Right atrium auricular region (tissue), 2 donors: ENCODE measurements at regions not wholly inside any gene's neighbourhood (a gene's known extent, or its start where the extent isn't known, plus 50 kb on each side); places are given as distances from the start of the nearest gene placed in this dataset.

Experiments used
- DNase-seq: peaks from one replicate; pipeline ENCODE4 v3.0.0-alpha.2; 2019; ENCODE audit warnings: low spot score
- H3K27ac ChIP-seq, 2 donors: fragments of 200-600 bp; sonication (generic); 1 replicate in 1 of 2; 2 replicates in 1 of 2; pipeline ENCODE4 v1.5.1; 2016 to 2019
- H3K27me3 ChIP-seq, 2 donors: fragments of 200-600 bp; sonication (generic); one replicate each; pipeline versions ENCODE4 v1.5.1 to v1.6.0; 2017 to 2019
- H3K36me3 ChIP-seq: fragments of 200-600 bp; sonication (generic); one replicate; pipeline ENCODE4 v1.5.1; 2016
- H3K4me1 ChIP-seq, 2 donors: fragments of 200-600 bp; sonication (generic); one replicate each; pipeline versions ENCODE4 v1.5.1 to v1.6.0; 2017 to 2019
- H3K4me3 ChIP-seq, 2 donors: fragments of 200-600 bp; sonication (generic); 1 replicate in 1 of 2; 2 replicates in 1 of 2; pipeline ENCODE4 v1.5.1; 2017 to 2019; ENCODE audit warnings: mild to moderate bottlenecking in 1 of 2, moderate library complexity in 1 of 2
- H3K9me3 ChIP-seq, 2 donors: fragments of 200-600 bp; sonication (generic); one replicate each; pipeline ENCODE4 v1.5.1; 2019
- TF ChIP-seq, protein P1 (sequence below), 2 donors: fragments of 200-600 bp; sonication (generic); IDR thresholded peaks; one replicate each; pipeline ENCODE4 v1.5.1; 2019; ENCODE audit warnings: antibody characterized with exemption in 2 of 2

DNA sequence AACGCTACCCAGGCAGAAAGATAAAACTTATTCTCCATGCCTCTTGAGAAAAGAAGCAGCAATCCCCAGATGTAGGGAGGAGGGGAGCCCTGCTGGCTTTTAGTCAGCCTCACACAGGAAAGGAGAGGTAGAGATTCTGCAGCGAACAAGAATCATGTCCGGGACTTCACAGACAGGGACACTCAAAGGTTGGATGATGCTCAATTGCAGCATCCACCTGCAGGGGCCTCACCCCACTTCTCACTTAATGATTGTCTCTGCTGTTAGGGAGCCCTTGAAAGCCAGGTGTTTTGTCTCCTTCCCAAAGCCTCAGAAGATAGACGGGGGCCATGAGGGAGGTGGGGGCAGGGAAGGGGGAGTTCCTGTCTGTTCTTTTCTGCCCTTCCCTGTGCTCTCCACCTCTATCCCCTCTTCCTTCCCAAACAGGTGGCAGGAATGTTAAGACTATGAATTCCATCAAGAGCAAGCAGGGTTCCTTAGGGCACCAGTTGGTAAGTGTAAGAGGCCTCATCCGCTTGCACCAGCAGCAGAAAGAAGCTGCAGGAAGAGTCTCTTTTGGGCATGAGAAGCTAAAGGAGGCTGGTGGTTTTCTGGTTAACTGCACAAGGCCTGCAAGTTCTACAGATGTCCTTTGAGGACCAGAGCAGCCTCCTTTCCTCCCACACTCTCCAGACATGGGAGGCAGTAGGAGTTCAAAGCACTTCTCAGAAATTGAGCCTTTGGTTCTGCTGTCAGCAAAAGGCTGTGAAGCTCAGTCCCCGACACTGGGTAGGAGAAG is 154.7 kb upstream of the TNP1 start:
- H3K4me1 ChIP-seq, result no peaks in the 10 kb centered on the region
- H3K27me3 ChIP-seq, result no peaks in the 10 kb centered on the region
- H3K27ac ChIP-seq, result no peak overlapping the region
- H3K9me3 ChIP-seq, result peaks cover 0 to 5% of the 10 kb centered on the region in 2 donors
- H3K36me3 ChIP-seq, result no peaks in the 10 kb centered on the region
- DNase-seq, result no peak
- TF ChIP-seq, protein P1, sequence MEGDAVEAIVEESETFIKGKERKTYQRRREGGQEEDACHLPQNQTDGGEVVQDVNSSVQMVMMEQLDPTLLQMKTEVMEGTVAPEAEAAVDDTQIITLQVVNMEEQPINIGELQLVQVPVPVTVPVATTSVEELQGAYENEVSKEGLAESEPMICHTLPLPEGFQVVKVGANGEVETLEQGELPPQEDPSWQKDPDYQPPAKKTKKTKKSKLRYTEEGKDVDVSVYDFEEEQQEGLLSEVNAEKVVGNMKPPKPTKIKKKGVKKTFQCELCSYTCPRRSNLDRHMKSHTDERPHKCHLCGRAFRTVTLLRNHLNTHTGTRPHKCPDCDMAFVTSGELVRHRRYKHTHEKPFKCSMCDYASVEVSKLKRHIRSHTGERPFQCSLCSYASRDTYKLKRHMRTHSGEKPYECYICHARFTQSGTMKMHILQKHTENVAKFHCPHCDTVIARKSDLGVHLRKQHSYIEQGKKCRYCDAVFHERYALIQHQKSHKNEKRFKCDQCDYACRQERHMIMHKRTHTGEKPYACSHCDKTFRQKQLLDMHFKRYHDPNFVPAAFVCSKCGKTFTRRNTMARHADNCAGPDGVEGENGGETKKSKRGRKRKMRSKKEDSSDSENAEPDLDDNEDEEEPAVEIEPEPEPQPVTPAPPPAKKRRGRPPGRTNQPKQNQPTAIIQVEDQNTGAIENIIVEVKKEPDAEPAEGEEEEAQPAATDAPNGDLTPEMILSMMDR (IDR thresholded peaks at IDR 0.05), result no peak
- no peak overlapping the region for H3K4me3 ChIP-seq

DNA sequence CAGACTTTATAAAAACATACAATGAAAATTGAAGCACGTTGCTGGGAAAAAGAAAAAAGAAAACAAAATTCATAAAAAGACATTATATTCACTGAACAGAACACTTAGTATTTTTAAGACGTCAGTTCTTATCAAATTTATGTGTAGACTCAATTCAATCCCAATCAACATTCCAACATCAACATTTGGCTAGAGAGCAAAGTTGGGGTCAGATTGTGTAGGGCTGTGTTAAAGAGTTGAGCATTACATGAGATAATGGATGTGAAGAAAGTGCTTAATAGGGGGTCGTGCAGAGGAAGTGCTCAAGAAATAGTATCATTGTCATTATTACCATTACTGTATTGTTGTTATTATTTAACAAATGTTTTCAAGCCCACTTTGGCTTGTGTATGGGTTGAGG is 154.1 kb upstream of the TNP1 start:
- no peaks in the 10 kb centered on the region for H3K9me3 ChIP-seq
- TF ChIP-seq, protein P1 (IDR thresholded peaks at IDR 0.05), result no peak
- no peak overlapping the region for H3K27ac ChIP-seq
- H3K27me3 ChIP-seq, result no peaks in the 10 kb centered on the region
- H3K4me3 ChIP-seq, result no peak overlapping the region
- H3K4me1 ChIP-seq, result no peaks in the 10 kb centered on the region
- H3K36me3 ChIP-seq, result no peaks in the 10 kb centered on the region
- DNase-seq, result no peak

DNA sequence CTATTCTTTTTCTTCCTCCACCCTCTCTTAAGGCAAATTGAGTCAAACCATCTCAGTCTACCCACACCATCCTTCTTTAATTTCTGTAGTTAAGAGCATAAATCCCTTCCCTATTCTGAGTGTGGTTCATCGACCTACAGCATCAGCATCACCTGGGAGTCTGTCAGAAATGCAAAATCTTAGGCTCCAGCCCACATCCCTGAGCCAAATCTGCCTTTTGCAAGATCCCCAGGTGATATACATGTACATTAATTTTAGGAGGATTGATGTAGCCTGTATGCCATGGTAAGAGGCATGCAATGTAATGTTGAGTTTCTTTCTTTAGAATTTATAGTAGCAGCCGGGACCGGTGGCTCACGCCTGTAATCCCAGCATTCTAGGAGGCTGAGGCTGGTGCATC is 151.7 kb upstream of the TNP1 start:
- no peaks in the 10 kb centered on the region for H3K27me3 ChIP-seq
- no peaks in the 10 kb centered on the region for H3K9me3 ChIP-seq
- H3K4me3 ChIP-seq, result no peak overlapping the region
- no peaks in the 10 kb centered on the region for H3K4me1 ChIP-seq
- DNase-seq, result no peak
- no peaks in the 10 kb centered on the region for H3K36me3 ChIP-seq
- TF ChIP-seq, protein P1 (IDR thresholded peaks at IDR 0.05), result no peak
- no peak overlapping the region for H3K27ac ChIP-seq

DNA sequence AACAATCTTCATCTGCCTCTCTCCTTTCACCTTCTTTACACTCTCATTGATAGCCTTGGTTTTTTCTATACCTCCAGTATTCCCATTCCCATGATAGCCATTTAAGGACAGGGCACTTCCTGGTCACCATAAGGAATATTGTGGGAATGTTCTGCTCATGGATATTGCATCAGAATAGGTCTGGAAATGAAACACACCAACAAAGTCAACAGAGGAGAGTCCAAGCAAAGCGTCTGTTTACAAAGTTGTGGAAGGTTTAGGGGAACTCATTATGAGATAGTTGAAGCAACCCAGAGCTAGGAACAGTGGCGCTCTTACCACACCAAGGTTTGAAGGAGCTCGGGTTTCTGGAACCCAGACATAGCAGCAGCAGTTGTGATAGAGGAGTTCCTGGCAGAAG is 150.3 kb upstream of the TNP1 start:
- H3K4me1 ChIP-seq, result peaks cover 0 to 2% of the 10 kb centered on the region in 2 donors
- H3K4me3 ChIP-seq, result no peak overlapping the region
- TF ChIP-seq, protein P1 (IDR thresholded peaks at IDR 0.05), result no peak
- no peak overlapping the region for H3K27ac ChIP-seq
- no peaks in the 10 kb centered on the region for H3K36me3 ChIP-seq
- no peaks in the 10 kb centered on the region for H3K27me3 ChIP-seq
- H3K9me3 ChIP-seq, result no peaks in the 10 kb centered on the region
- no peak for DNase-seq

DNA sequence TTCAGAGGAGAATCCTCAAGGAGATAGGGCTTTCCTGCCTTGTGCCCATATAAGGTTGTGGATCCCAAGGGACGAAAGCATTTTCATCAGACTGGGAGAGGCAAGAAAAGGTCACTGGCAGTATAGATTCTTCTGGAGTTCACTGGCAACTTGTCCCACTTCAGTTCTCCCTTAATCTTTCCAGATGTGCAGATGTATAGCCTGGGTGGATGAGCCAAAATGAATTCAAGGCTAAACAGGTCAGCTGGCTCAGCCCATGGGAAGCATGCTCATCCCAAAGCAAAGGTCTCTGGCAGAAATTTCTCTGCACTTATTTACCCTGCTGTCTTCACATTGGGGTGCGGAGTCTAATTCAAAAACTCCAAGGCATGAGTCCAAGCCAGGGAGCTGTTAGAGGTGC is 148.9 kb upstream of the TNP1 start:
- no peak overlapping the region for H3K4me3 ChIP-seq
- TF ChIP-seq, protein P1 (IDR thresholded peaks at IDR 0.05), result no peak
- no peaks in the 10 kb centered on the region for H3K36me3 ChIP-seq
- H3K27me3 ChIP-seq, result no peaks in the 10 kb centered on the region
- H3K4me1 ChIP-seq, result peaks cover 0 to 9% of the 10 kb centered on the region in 2 donors
- DNase-seq, result no peak
- H3K27ac ChIP-seq, result no peak overlapping the region
- no peaks in the 10 kb centered on the region for H3K9me3 ChIP-seq

DNA sequence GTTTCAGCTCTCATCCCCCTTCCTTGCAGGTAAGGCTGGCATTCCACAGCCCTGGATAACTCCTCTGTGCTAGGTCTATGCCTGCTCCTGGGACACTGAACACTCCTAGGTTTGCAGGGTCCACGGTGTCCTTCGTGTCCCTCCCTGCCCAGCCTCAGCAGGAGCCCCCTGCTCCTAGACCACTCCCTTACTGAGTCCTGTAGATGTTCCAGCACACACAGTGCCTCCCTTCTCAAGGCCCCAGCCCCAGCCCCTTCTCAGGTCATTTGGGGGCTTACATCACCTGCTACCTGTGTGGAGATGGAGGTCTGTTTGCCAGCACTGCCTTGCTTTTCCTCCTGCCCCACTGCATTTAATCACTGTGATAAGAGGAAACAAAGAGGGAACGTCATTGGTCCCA is 146.4 kb upstream of the TNP1 start:
- H3K4me3 ChIP-seq, result no peak overlapping the region
- TF ChIP-seq, protein P1 (IDR thresholded peaks at IDR 0.05), result no peak
- no peak for DNase-seq
- peaks cover 0 to 9% of the 10 kb centered on the region in 2 donors for H3K4me1 ChIP-seq
- H3K27me3 ChIP-seq, result no peaks in the 10 kb centered on the region
- H3K9me3 ChIP-seq, result no peaks in the 10 kb centered on the region
- no peaks in the 10 kb centered on the region for H3K36me3 ChIP-seq
- H3K27ac ChIP-seq, result no peak overlapping the region
